ENCODE measurements at regions not wholly inside any gene's neighbourhood (a gene's known extent, or its start where the extent isn't known, plus 50 kb on each side); places are given as distances from the start of the nearest gene placed in this dataset.

DNA sequence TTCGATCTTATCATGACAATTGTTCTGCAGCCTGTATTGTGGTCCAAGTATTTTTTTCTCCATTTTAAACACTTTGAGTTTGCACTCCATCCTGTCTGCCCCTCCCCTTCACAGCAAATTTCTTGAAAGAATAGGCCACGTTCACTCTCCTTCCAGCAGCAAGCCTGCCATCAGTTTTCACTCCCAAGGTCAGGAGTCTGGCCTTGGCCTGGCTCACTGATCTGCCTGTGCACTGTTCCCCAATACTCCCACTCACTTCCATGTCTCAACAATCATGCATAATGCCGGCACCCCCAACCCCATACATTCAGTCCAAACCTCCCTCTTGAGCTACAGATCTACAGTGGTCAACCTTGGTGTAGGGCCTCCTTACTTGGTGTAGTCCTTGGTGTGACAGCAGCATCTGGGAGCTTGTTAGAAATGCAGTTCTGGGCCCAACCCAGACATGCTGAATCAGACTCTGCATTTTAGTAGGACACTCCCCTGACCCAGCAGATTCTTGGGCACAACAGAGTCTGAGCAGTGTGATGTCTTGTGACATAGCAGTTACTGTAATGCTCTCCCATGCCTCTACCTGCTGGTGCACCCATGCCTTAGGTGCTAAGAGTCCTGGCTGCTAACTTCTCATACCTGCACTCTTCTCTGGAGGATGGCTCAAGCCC, 58.3 kb upstream of the XCR1 start:
- TF ChIP-seq POLR2A (IDR thresholded peaks at IDR 0.05; ENCODE audit: low read length) = no peak
- no peak for TF ChIP-seq GATA1 (IDR thresholded peaks at IDR 0.05; ENCODE audit: low read depth, low read length)
